OCI-LY1 (cell line): ENCODE measurements at regions not wholly inside any gene's neighbourhood (a gene's known extent, or its start where the extent isn't known, plus 50 kb on each side); places are given as distances from the start of the nearest gene placed in this dataset.
A peak's percentile ranks its signal among the peaks of the same experiment; 100 is the strongest.

Experiments used
- H2AFZ ChIP-seq: fragments of 200-600 bp; sonication (generic), shearing (Covaris generic); 2 replicates; pipeline ENCODE4 v1.6.0; 2014; ENCODE audit warnings: antibody characterized with exemption, mild to moderate bottlenecking, low read length
- H3F3A ChIP-seq: fragments of 200-600 bp; sonication (generic), shearing (Covaris generic); 2 replicates; pipeline ENCODE4 v1.6.0; 2014; ENCODE audit warnings: mild to moderate bottlenecking, antibody characterized with exemption, low read length, moderate library complexity; ENCODE audit not compliant: insufficient read depth
- H3K27ac ChIP-seq: fragments of 200-600 bp; sonication (generic); 2 replicates; pipeline ENCODE4 v1.5.1; 2014; ENCODE audit warnings: low read length, mixed run types, mild to moderate bottlenecking, low read depth; ENCODE audit not compliant: poor library complexity, severe bottlenecking
- H3K27me3 ChIP-seq: fragments of 200-600 bp; sonication (generic); 2 replicates; pipeline ENCODE4 v1.6.0; 2014; ENCODE audit warnings: antibody characterized with exemption, mild to moderate bottlenecking, low read length, moderate library complexity; ENCODE audit not compliant: insufficient read depth
- H3K36me3 ChIP-seq: fragments of 200-600 bp; sonication (generic); 2 replicates; pipeline ENCODE4 v1.6.1; 2014; ENCODE audit warnings: mild to moderate bottlenecking, antibody characterized with exemption, low read length, moderate library complexity, mixed read lengths; ENCODE audit not compliant: insufficient read depth
- H3K4me1 ChIP-seq: fragments of 200-600 bp; sonication (generic); 2 replicates; pipeline ENCODE4 v1.5.1; 2014; ENCODE audit warnings: mild to moderate bottlenecking, low read length, moderate library complexity; ENCODE audit not compliant: insufficient read depth, severe bottlenecking
- H3K4me2 ChIP-seq: fragments of 200-600 bp; sonication (generic), shearing (Covaris generic); 2 replicates; pipeline ENCODE4 v1.6.1; 2014; ENCODE audit warnings: low read length
- H3K4me3 ChIP-seq: fragments of 200-600 bp; sonication (generic); 2 replicates; pipeline ENCODE4 v1.5.1; 2014; ENCODE audit warnings: low read length, low read depth, mild to moderate bottlenecking, mixed read lengths; ENCODE audit not compliant: poor library complexity, severe bottlenecking
- H3K79me2 ChIP-seq: fragments of 200-600 bp; shearing (Covaris generic); 2 replicates; pipeline ENCODE4 v1.6.1; 2016; ENCODE audit warnings: mixed run types, low read length, mixed read lengths; ENCODE audit not compliant: insufficient read depth
- H3K9ac ChIP-seq: fragments of 200-600 bp; sonication (generic), shearing (Covaris generic); 2 replicates; pipeline ENCODE4 v1.6.1; 2014; ENCODE audit warnings: mild to moderate bottlenecking, low read length, mixed read lengths
- H3K9me2 ChIP-seq: fragments of 200-600 bp; sonication (generic), shearing (Covaris generic); 2 replicates; pipeline ENCODE4 v1.6.1; 2014; ENCODE audit warnings: low read depth, mild to moderate bottlenecking, low read length, mixed read lengths
- H3K9me3 ChIP-seq: fragments of 200-600 bp; shearing (Covaris generic); 2 replicates; pipeline ENCODE4 v1.6.1; 2014; ENCODE audit warnings: low read length, mixed read lengths
- H4K20me1 ChIP-seq: fragments of 200-600 bp; sonication (generic), shearing (Covaris generic); 2 replicates; pipeline ENCODE4 v1.6.0; 2016; ENCODE audit warnings: mild to moderate bottlenecking, low read length; ENCODE audit not compliant: insufficient read depth
- EZH2 ChIP-seq: fragments of 200-600 bp; sonication (generic), shearing (Covaris generic); IDR thresholded peaks from 2 replicates; pipeline ENCODE4 v1.8.0; 2017; ENCODE audit warnings: borderline replicate concordance, mixed run types, mild to moderate bottlenecking, antibody characterized with exemption, low read length, moderate library complexity, mixed read lengths
- TF ChIP-seq, protein P1 (sequence below): fragments of 200-600 bp; sonication (generic), shearing (Covaris generic); IDR thresholded peaks from 2 replicates; pipeline ENCODE4 v1.5.1; 2017; ENCODE audit warnings: mild to moderate bottlenecking, antibody characterized with exemption, low read length, moderate library complexity, mixed read lengths

DNA sequence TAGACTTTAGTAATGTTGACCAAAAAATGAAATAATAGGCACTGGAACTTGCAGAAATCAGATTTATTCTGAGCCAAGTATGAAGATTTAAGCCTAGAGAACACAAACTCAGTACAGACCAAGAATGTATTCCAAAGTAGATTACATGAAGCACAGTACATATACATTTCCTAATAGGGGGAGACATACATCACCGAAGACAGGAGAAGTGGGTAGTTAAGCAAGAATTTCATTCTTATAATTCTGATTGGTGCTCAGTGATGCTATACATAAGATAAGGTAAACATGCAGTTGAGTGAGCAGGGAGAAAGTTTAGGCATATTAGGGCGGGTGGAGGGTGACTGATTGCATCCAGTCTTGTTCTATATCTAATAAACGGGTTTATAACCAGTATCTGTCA is 2218.8 kb downstream of the PCDH9 start:
- Histone ChIP-seq H3K9me3 (no peaks in the 10 kb centered on the region), H3K9ac (no peak overlapping the region), H3K79me2 (no peaks in the 10 kb centered on the region), H3F3A (no peaks in the 10 kb centered on the region), H3K4me1 (peaks cover 5% of the 10 kb centered on the region), H3K36me3 (no peaks in the 10 kb centered on the region), H3K27me3 (no peaks in the 10 kb centered on the region), H3K4me2 (no peak overlapping the region), H3K27ac (no peak overlapping the region), H3K4me3 (no peak overlapping the region), H2AFZ (no peak overlapping the region), H4K20me1 (no peaks in the 10 kb centered on the region), H3K9me2 (no peaks in the 10 kb centered on the region)
- TF ChIP-seq EZH2 = no peak
- TF ChIP-seq, protein P1, sequence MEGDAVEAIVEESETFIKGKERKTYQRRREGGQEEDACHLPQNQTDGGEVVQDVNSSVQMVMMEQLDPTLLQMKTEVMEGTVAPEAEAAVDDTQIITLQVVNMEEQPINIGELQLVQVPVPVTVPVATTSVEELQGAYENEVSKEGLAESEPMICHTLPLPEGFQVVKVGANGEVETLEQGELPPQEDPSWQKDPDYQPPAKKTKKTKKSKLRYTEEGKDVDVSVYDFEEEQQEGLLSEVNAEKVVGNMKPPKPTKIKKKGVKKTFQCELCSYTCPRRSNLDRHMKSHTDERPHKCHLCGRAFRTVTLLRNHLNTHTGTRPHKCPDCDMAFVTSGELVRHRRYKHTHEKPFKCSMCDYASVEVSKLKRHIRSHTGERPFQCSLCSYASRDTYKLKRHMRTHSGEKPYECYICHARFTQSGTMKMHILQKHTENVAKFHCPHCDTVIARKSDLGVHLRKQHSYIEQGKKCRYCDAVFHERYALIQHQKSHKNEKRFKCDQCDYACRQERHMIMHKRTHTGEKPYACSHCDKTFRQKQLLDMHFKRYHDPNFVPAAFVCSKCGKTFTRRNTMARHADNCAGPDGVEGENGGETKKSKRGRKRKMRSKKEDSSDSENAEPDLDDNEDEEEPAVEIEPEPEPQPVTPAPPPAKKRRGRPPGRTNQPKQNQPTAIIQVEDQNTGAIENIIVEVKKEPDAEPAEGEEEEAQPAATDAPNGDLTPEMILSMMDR = no peak

DNA sequence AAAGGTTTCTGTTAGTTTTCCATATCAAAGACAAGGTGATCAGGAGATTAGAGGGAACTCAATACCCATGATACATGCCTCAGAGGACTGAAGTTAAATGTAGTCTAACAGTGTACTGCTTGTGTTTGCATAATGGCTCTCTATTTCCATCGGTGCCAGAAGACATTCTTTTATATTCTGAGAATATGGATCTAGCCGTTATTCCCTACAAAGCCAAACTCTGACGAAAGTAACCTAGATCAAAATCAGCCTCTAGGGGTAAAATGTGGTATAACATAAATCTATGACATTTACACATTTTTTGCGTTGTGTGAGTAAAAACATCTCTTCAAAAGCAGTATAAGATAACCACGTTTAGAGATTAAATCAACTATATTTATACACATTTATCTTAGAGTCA is 2232.7 kb downstream of the PCDH9 start:
- H2AFZ ChIP-seq = peak overlapping the region; percentile 86; the same call in 1 of the 2 replicates
- H3K9me3 ChIP-seq = peaks cover 13% of the 10 kb centered on the region
- H3K4me2 ChIP-seq = no peak overlapping the region
- H3K27ac ChIP-seq = no peak overlapping the region
- no peaks in the 10 kb centered on the region for H3K79me2 ChIP-seq
- no peaks in the 10 kb centered on the region for H3F3A ChIP-seq
- no peaks in the 10 kb centered on the region; the same call in 1 of the 2 replicates for H3K36me3 ChIP-seq
- no peak overlapping the region for H3K9ac ChIP-seq
- no peaks in the 10 kb centered on the region for H4K20me1 ChIP-seq
- TF ChIP-seq EZH2 = no peak
- TF ChIP-seq, protein P1 = no peak; the same call in 1 of the 2 replicates
- peaks cover 30% of the 10 kb centered on the region for H3K4me1 ChIP-seq
- H3K9me2 ChIP-seq = no peaks in the 10 kb centered on the region
- H3K4me3 ChIP-seq = no peak overlapping the region
- H3K27me3 ChIP-seq = no peaks in the 10 kb centered on the region

DNA sequence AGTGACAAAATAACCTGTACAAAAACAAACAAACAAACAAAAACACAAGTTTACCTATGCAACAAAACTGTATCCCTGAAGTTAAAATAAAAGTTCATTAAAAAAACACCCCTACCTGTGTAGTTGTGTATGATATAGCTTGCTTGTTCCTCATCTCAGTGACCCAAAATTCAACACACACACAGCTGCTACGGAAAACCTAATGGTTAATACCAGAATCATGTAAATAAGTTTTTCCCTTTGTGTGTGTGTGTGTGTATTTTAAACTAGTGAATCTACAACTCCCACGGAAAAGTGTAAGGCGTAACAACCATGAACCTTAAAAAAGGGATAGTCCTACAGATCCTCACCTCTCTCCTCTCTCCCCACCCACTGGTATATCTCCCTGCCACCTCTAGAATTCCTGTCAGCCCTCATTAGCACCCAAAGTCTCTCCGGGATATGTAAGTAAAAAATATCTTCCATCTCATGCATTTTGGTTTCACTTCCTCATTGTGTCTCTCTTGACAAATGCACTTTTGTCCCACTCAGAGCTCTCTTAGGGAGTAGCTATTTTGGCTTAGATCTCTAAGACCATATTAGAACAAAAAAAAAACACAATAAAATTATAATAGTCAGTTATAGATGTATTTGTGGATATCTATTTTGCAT is 2236.5 kb downstream of the PCDH9 start:
- Histone ChIP-seq H3F3A (no peaks in the 10 kb centered on the region), H3K79me2 (no peaks in the 10 kb centered on the region), H3K4me2 (peak overlapping the region; percentile 66), H3K36me3 (no peaks in the 10 kb centered on the region; the same call in 1 of the 2 replicates), H3K27me3 (no peaks in the 10 kb centered on the region), H2AFZ (peak overlapping the region; percentile 97), H3K27ac (peak overlapping the region; percentile 84), H3K9me3 (peaks cover 13% of the 10 kb centered on the region), H3K4me1 (peaks cover 45% of the 10 kb centered on the region), H3K9me2 (no peaks in the 10 kb centered on the region), H3K4me3 (peak overlapping the region; percentile 35), H3K9ac (peak overlapping the region; percentile 47), H4K20me1 (no peaks in the 10 kb centered on the region)
- TF ChIP-seq, protein P1 = no peak
- TF ChIP-seq EZH2 = no peak
